ENCODE measurements at regions not wholly inside any gene's neighbourhood (a gene's known extent, or its start where the extent isn't known, plus 50 kb on each side); places are given as distances from the start of the nearest gene placed in this dataset.

DNA sequence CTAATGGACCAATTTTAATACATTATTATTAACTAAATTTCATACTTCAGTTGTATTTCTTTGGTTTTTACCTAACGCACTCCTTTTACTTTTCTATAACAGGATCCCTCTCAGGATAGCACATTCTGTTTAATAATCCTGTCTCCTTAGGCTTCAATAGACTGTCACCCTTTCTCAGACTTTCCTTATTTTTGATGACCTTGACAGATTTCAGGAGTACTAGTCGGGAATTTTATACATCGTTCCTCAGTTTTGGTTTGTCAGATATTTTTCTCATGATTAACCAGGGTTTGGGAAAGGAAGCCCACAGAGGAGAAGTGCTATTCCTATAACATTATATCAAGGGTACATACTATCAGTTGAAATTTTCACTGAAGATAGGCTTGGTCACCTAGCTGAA lies 768.0 kb upstream of the GJE1 start:
- DNase-seq, result no peak

DNA sequence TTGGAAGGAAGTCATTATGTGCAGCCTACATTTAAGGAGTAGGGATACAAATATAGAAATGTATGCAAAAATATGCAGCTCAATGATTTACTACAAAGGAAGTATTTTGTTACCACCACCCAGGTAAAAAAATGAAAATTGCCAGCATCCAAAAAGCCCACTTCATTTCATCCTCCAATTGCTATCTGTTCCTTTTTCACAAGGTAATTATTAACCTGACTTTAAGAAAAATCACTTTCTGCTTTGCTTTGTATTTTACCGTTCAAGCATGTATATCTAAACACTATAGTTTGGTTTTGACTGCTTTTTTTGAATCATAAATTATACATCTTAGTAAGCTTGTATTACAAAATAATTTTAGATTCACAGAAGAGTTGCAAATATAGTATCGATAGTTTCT lies 768.5 kb upstream of the GJE1 start:
- DNase-seq, result no peak

DNA sequence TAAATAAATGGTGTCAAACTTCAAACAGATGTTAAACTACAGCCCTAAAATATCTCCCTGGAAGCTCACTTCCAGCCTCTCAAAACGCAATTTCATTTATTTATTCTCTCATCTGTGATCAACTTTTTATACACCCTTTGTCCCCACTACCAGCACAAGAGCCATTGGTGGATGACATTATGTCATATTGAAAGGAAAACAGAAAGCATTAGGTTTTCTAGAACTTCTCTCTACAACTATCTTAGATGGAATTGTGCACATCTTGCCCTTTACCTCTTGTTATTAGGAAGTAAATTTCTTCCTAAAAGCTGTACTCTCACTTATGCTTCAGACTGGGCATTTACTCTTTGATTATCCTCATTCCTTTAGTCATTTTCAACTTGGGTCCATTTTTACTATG lies 771.2 kb upstream of the GJE1 start:
- no peak for DNase-seq

DNA sequence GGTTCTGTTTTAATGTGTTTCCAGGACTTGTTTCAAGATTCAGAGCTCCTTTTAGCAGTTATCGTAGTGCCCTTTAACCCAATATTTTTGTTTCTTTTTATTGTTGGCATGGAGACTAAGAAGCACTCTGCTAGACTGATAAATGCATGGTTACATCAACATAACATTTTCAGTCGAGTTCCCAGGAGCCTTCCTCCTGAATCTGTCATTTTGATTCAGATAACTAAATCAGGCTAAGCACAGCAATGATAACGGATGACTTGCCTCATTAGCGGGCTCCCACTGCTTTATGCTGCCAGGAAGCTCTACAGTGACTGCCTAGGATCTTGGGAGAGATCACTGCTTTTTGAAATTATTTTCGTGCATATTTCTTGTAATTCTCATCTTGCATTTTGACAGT lies 772.8 kb upstream of the GJE1 start:
- no peak for DNase-seq

DNA sequence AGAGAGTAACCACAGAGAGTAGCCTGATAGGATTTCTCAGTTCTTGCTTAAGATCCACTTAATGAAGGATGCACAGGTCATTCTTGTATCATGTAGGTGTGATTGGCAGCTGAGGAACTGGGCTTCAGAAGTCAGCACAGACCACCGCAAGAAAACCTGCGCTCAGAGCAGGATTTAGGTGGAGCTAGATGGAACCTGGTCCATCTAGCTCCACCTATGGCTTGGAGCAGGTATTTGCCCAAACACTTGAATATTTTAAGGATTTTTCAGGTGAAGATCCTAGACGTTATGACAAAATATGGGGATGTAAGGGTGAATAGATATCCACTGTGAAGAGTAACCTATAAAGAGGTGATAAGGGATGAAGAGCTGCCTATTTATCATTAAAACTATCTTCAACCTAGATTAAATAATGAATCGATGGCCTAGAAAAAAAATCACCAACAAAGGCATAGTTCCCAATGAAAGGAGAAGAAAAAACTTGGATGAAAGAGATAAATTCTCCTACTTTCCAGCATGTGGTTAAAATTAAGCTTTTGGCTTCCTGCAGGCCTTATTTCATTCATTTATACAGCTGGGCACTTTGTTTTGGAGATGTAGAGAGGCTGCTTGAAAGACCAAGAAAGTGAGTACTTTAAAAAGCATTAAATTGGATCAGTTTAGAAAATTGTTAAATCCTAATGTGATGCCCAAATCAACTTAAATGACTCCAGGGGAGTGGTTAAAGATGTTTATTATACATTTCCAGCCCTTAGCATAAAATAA lies 778.4 kb upstream of the GJE1 start:
- no peak for DNase-seq

DNA sequence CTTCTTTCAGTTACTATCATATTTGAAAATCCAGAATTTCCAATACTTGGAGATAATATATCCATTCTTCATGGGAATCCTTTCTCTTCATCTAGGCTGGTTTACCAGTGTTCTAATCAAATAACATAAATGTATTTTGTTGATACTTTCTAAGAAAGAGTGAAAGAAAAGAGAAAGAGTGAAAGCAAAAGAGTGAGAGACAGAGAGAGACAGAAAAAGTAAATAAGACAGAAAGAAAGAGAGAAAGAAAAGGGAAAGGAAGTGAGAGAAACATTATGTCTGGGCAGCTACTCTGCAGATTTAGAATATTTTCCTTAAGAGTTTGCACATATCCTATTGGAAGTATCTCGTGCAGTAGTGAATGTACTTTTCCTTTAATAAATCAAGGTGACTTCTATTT lies 781.0 kb upstream of the GJE1 start:
- DNase-seq, result no peak

DNA sequence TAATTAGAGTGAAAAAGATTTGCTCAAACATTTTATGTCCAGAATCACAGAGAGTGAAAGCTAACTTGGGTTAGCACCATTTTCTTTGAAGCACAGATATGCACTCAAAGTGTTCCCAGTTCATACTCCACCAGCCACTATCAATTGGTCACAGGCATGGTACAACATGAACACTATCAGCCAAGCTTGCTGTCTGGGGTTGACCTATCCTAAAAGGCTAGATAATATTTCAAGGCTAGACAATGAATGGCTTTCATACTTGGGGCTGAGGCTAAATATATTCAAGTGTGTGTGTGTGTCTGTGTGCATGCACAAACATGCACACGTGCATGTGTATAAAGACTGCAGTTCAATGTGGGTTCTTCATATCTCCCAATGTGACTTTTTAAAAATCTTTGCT lies 783.0 kb upstream of the GJE1 start:
- no peak for DNase-seq

DNA sequence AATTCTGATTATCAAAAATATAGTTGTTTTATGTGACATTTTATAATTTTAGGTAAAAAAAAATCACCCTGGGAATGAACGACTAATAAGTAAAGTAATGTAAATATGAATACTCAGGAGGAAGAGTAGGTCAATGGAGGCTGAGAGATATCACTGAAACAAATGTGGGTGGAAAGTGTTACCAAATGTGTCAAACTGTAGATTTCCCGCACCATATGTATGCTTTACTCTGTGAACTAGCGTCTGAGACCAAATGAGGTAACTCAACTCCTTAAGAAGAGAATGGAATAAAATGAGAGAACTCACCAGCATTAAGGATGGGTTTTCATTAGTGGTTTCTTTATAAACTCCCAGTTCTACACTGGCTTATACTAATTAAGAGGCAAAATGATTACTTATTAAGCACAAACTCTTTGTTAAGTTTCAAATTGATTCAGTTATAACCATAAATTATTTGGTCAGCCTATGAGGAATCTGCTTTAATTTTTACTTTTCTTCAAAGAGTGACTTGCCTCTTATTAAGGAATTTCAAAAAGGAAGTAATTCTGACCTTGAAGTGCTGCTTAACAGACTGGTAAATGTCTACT lies 784.7 kb upstream of the GJE1 start:
- no peak for DNase-seq

DNA sequence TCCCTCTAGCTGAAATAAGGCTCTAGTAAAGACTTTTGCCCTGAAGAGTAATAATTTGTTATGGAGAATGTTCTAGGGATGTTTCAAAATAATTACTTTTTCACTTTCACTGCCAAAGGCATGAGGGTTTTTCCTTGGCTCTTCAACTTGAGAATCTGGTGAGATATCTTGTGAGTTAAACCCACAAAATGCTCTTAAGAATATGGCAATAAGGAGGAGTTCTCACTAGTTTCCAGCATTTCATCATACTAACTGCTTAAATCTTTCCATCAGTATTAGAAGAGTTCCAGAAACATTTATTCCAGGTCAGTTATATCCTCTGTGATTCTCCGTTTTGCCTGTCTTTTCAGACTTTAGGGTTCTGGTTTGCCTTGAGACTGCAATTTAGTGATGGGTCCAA lies 785.6 kb upstream of the GJE1 start:
- no peak for DNase-seq

DNA sequence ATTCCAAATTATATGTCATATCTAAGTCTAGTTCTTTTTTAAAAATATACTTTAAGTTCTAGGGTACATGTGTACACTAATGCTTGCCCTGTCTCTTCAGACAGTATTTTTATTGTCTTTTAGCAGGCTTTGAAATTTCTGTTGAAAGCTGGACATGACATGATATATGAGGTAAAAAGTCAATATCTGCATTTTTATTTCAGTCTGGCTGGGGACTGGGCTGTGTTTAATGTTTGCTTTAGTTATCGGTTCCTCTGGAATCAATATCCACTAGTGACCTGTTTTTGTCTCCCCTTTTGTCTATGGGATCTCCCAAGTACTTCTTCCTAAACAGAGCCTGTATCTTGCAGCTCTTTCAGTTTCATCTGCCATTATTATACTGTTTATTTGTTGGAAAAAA lies 786.2 kb upstream of the GJE1 start:
- no peak for DNase-seq

DNA sequence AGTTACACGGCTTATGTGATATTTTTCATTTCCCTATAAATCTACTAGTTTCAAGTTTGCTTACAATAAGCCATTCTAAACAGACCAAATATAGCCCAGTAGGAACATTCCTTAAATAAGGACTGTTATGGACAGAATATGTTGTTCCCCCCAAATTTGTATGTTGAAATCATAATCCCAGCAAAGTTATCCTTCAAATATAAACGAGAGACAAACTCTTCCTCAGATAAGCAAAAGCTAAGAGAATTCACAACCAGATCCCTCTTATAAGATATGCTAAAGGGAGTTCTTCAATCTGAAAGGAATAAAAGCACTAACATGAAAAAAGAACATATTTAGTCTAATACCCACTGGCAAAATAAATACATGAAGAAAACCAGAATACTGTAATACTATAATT lies 795.5 kb upstream of the GJE1 start:
- no peak for DNase-seq

DNA sequence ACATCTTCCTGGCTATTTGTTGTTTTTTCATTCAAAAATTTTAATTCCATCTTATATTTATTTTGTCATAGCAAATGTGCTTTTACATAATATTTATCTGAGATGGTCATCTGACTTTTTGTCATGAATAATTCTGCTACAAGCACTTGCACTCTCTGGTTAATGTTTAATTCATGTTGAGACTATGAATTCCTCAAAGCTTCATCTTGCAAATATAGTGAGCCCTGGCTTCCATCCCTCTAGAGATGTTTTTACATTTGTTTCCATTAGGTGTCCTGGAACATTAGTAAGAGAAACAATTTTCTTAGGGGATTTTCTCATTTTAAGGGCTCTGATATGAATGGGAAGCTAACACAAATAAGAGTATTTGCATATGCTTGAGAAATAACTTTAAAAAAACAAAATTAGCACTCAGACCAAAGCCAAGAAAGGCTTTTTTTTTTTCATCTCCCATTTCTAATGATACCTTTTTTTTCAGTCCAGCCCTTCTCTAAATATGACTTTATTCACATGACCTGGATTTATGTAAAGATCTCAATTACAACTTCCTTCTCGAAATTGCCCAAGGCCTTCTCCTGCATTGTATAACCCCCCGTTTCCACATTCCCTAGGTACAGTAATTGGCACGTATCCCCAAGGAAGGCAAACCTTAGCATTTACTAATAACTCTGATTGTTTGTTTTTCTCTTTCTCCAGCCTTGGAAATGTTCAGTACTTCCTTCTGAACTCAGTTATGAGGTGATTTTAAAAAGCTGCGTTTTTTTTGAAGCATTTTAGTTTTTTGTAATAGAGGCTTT lies 797.0 kb upstream of the GJE1 start:
- DNase-seq, result no peak

DNA sequence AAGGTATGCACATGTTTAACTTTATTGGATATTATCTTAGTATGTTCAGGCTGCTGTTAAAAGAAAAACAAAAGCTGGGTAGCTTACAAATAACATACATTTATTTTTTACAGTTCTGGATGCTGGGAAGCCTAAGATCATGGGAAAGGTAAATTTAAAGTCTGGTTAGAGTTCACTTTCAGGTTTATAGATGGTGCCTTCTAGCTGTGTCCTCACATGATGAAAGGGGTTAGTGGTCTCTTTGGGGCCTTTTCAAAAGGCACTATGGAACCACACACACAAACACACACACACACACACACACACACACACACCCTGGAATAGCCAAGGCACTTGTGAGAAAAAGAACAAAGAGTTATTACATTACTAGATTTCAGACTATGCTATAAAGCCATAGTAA lies 805.8 kb upstream of the GJE1 start:
- DNase-seq, result no peak

DNA sequence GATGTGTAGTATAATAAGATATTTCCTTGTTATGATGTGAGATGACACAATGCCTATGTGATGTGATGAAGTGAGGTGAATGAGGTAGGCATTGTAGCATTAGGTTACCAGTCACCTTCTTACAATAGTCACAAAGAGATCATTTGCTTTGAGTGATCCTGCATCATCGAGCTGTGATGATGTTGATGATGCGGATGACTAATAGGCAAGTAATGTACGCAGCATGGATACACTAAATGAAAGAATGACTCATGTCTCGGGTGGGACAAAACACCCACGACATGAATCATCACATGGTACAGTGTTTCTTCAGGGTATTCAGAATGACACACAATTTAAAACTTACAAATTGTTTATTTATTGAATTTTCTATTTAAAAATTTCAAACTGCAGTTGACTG lies 806.3 kb upstream of the GJE1 start:
- no peak for DNase-seq

DNA sequence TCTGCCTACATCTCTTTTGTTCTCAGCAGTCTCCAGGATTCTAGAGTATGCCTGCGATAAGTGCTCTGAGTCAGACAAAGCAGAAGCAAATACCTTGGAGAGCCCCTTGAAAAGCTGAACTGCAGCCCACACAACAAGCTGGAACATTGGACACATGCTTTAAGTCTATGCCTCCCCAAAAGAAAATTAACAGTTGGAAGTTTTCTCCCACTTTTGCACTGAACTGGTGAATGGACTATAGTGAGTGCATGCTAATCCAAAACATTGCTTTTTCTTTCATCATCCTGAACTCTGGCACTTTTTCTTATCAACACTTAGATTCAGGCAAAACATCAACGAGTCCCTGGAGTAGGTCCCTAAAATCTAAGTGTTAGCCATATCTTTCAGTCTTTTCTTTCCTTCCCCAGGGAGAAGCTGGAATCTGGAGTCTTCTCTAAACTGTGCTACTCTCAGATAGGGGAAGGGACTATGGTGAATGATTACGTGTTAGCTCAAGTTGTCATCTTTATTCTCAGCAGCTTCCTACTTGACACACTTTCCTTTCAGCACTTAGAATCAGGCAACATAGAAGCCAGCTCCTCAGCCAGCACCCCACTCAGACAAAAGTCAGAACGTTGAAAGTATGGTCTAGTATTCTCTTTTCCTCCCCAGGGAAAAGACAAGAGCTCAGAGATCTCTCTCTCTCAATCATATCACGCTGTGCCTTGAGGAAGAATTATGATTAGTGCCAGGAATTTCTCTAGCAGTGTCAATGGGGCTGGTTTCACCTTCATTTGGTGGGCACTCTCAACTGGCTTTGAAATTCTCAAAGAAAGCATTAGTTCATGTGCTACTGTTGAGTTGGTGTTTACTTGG lies 811.0 kb upstream of the GJE1 start:
- DNase-seq, result no peak

DNA sequence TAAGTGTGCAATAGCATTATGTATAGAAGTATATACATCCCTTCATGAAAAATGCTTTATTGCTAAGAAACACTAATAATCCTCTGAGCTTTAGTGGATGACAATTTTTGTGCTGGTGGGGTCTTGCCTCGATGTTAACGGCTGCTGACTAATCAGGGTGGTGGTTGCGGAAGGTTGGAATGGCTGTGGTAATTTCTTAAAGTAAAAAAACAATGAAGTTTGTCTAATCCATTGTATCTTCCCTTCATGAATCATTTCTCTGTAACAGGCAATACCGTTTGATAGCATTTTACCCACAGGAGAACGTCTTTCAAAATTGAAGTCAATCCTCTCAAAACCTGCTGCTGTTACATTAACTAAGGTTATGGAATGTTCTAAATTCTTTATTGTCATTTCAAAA lies 816.5 kb upstream of the GJE1 start:
- DNase-seq, result no peak

DNA sequence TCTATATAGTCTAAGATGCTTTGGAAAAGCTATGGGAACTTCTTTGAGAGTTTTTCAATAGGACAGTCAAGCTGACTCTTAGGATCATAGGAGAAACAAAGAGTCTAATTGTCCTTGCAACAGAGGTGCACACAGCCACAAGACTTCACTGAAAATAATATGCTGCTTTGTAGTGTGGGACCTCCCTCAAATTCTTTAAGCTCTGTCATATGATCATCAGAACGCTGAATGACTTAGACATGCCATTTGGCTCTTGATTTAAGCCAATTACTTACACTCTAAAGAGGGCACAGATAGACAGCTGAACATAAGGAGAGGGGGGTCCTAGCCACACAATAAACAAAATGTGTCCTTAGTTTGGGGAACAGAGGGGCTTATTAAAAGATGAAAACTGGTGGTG lies 818.7 kb upstream of the GJE1 start:
- DNase-seq, result no peak

DNA sequence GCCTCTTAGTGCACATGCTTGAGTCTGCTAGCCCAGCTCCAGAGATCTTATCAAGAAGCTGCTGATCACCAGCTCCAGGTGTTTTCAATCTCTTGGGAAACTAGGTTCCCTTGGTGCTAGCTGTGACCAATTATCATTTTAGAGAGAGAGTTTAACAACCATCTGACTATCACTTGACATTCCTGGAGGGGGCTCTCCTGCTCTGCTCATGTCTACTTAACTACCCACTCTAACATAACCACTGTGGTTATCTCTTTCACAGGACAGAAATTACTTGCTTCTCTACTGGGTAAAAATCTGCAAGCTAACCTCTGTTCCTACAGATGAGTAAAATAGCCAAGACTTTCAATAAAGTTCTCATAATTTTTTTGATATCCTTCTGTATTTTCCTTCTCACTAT lies 823.4 kb upstream of the GJE1 start:
- no peak for DNase-seq

DNA sequence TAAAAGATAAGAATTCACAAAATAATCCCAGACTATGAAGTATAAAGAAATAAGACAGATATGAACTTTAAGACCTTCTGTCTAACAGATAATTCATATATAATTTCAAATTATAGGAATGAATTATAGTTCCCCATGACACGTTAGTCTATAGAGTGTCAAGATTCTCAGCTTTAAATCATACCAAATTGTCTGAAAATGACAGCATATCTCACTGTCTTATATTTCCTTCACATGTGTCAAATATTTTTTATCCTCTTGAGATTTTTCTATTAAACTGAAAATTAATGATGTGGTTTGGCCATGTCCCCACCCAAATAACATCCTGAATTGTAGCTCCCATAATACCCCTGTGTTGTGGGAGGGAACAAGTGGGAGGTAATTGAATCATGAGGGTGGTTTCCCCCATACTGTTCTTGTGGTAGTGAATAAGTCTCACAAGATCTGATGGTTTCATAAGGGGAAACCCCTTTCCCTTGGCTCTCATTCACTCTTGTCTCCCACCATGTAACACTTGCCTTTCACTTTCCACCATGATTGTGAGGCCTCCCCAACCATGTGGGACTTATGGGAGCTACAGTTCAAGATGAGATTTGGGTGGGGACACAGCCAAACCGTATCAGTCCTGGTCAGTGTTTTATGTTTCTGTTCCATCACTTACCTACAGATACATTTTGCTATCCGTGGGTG lies 825.3 kb upstream of the GJE1 start:
- no peak for DNase-seq

DNA sequence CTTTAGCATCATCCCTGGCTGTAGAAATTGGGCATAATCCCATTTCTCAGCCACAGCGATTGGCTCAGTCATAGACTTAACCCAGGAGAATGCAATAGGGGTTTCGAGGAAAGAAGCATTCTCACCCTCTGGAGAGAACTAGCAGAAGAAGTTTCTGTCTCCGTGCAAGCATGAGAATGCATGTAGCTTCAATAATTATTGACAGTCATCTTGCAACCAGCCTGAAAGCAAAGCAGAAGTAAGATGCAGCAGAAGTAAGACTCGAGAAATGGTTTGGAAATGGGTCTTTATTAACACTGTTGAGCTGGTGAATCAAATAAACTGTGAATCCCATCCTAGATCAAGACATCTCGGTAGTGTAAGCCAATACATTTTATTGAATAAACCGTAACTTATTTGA lies 828.8 kb upstream of the GJE1 start:
- no peak for DNase-seq

DNA sequence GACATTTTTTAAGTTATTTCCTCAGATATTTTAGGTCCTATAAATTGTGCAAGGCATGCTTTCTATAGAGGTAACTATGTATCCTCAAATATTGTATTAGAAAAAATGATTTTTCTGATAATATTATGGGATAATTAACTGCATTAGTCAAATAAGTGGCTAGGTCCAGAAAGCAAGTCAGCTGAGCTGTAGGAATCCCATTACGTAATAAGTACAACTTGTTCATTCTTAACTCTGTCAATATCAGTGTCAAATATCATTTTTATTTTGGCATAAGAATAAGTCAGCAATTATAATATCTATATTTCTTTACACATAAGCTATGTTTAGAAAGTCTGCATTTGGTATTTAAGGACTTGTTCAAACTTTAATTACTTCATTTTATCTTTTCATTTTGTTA lies 830.9 kb upstream of the GJE1 start:
- no peak for DNase-seq

DNA sequence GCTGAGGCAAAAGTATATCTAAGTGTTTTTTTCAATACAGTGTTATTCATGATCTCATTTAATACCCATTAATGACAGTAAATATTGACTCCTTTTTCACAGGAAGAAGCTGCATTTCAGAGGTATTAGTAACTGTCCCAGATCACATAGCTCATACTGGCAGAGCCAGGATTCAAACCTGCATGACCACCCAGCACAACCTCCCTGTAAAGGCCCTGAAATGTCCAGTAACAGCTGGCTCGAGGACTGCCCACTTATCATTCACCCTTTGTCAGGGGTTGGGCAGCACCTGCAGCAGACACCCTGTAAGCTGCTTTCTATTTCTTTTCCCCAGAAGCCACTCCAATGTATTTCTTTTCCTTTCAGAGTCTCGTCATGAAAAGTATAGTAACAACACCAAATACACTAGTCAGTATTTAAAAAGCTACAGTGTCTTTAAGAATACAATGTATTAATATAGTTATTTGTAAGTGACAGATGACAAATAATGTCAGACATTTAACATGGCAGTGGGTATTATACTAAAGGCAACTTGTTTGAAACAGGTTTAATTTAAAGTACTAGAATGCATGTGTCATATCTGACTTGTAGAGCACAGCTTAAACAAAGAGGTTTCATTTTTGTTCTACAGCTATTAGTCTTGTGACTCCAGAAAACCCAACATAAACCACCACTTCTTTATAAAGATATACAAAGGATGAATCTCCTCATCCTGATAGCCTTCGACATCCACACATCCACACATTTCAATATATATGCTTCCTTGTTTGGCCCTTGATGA lies 841.6 kb upstream of the GJE1 start:
- DNase-seq, result no peak

Data from midbrain (tissue), 1 donor.